Stimulated activated CD8-positive, alpha-beta memory T cell treated with anti-CD3 and anti-CD28 coated beads, Interleukin-4, amount 100 ng/mL, for 1 hour (primary cell): ENCODE measurements at regions not wholly inside any gene's neighbourhood (a gene's known extent, or its start where the extent isn't known, plus 50 kb on each side); places are given as distances from the start of the nearest gene placed in this dataset.

Experiments used
- DNase-seq, 2 donors: peaks; one replicate each; pipeline ENCODE4 v3.0.0-alpha.2; 2020; ENCODE audit warnings: low read depth in 2 of 2, low spot score in 1 of 2

- no peak for DNase-seq
These were observed 660.6 kb downstream of the NYAP2 start for GRCh38 chr2:226059961-226060627.

- no peak for DNase-seq
These were observed 658.4 kb downstream of the NYAP2 start for GRCh38 chr2:226057914-226058313.

GRCh38 chr2:226057365-226057764 is 657.9 kb downstream of the NYAP2 start:
- DNase-seq = no peak

- DNase-seq = no peak
These were observed 653.4 kb downstream of the NYAP2 start for GRCh38 chr2:226052772-226053416.

- no peak for DNase-seq
These were observed 651.3 kb downstream of the NYAP2 start for GRCh38 chr2:226050822-226051221.

GRCh38 chr2:226048611-226049010 is 649.1 kb downstream of the NYAP2 start:
- DNase-seq = no peak

GRCh38 chr2:226045080-226045479 is 645.6 kb downstream of the NYAP2 start:
- no peak for DNase-seq

GRCh38 chr2:226040344-226040900 is 640.9 kb downstream of the NYAP2 start:
- DNase-seq = no peak

GRCh38 chr2:226037526-226037925 is 638.0 kb downstream of the NYAP2 start:
- DNase-seq = no peak

GRCh38 chr2:226031647-226032501 is 632.4 kb downstream of the NYAP2 start:
- no peak for DNase-seq

GRCh38 chr2:226030788-226031646 is 631.5 kb downstream of the NYAP2 start:
- DNase-seq = no peak

- no peak for DNase-seq
These were observed 630.9 kb downstream of the NYAP2 start for GRCh38 chr2:226030369-226030768.

GRCh38 chr2:226023946-226024345 is 624.4 kb downstream of the NYAP2 start:
- DNase-seq = no peak

GRCh38 chr2:226023383-226023782 is 623.9 kb downstream of the NYAP2 start:
- DNase-seq = no peak

- DNase-seq = no peak
These were observed 621.4 kb downstream of the NYAP2 start for GRCh38 chr2:226020956-226021355.

- no peak for DNase-seq
These were observed 620.7 kb downstream of the NYAP2 start for GRCh38 chr2:226020176-226020575.

- DNase-seq = no peak
These were observed 619.1 kb downstream of the NYAP2 start for GRCh38 chr2:226018641-226019040.

GRCh38 chr2:226017537-226017936 is 618.0 kb downstream of the NYAP2 start:
- DNase-seq = no peak

- DNase-seq = no peak
These were observed 617.6 kb downstream of the NYAP2 start for GRCh38 chr2:226017107-226017506.

GRCh38 chr2:226011716-226012450 is 612.4 kb downstream of the NYAP2 start:
- no peak for DNase-seq
